PC-9 (cell line): ENCODE measurements at regions not wholly inside any gene's neighbourhood (a gene's known extent, or its start where the extent isn't known, plus 50 kb on each side); places are given as distances from the start of the nearest gene placed in this dataset.

ENCODE experiments used
- BruUV-seq: library from RNA; stranded (reverse); fragments of 400-500 nt; replicated peaks from 2 replicates; lab custom pipeline; 2021; lab: Mats Ljungman, UMichigan
- CTCF ChIA-PET: fragments of 300-600 bp; sonication (Branson Sonifier 250); formaldehyde crosslinking; loops from one replicate; lab custom pipeline; 2022; ENCODE audit warnings: antibody characterized with exemption; lab: Charles Lee
- POLR2A ChIA-PET: fragments of 300-600 bp; sonication (Branson Sonifier 250); formaldehyde crosslinking; loops from one replicate; lab custom pipeline; 2022; ENCODE audit warnings: antibody characterized with exemption; ENCODE audit not compliant: unreplicated experiment; lab: Charles Lee
- DNase-seq, 2 experiments: peaks; one replicate each; pipeline versions ENCODE4 v3.0.0 to v3.0.0-alpha.2; 2015 to 2022; ENCODE audit warnings: mixed read lengths in 1 of 2
- H2AFZ ChIP-seq: fragments of 200-600 bp; sonication (generic); 2 replicates; pipeline ENCODE4 v1.8.1; 2017; ENCODE audit warnings: antibody characterized with exemption
- H3F3A ChIP-seq: fragments of 200-600 bp; sonication (generic); 2 replicates; pipeline ENCODE4 v1.8.1; 2017; ENCODE audit warnings: antibody characterized with exemption, mild to moderate bottlenecking, low read depth; ENCODE audit not compliant: insufficient read depth
- H3K27ac ChIP-seq: fragments of 200-600 bp; sonication (generic); 2 replicates; pipeline ENCODE4 v1.6.1; 2016; ENCODE audit warnings: mixed run types
- H3K27me3 ChIP-seq: fragments of 200-600 bp; sonication (generic); 2 replicates; pipeline ENCODE4 v1.6.1; 2016; ENCODE audit warnings: low read depth, mixed run types; ENCODE audit not compliant: insufficient read depth
- H3K36me3 ChIP-seq: fragments of 200-600 bp; sonication (generic); 2 replicates; pipeline ENCODE4 v1.6.1; 2016; ENCODE audit warnings: low read depth, mixed run types
- H3K4me1 ChIP-seq: fragments of 200-600 bp; sonication (generic); replicated peaks from 2 replicates; pipeline ENCODE4 v1.6.1; 2016; ENCODE audit warnings: mixed run types; ENCODE audit not compliant: insufficient read depth
- H3K4me2 ChIP-seq: fragments of 200-600 bp; sonication (generic); 2 replicates; pipeline ENCODE4 v1.6.1; 2017; ENCODE audit warnings: mixed run types
- H3K4me3 ChIP-seq: fragments of 200-600 bp; sonication (generic); 2 replicates; pipeline ENCODE4 v1.6.1; 2016; ENCODE audit warnings: mixed run types
- H3K79me2 ChIP-seq: fragments of 200-600 bp; sonication (generic); 2 replicates; pipeline ENCODE4 v1.6.1; 2017; ENCODE audit warnings: low read depth, mixed run types
- H3K9me2 ChIP-seq: fragments of 200-600 bp; sonication (generic); 2 replicates; pipeline ENCODE4 v1.8.1; 2017; ENCODE audit warnings: mild to moderate bottlenecking; ENCODE audit not compliant: insufficient read depth
- H3K9me3 ChIP-seq: fragments of 200-600 bp; sonication (generic); 2 replicates; pipeline ENCODE4 v1.8.1; 2016; ENCODE audit warnings: low read depth; ENCODE audit not compliant: insufficient read depth
- H4K20me1 ChIP-seq: fragments of 200-600 bp; sonication (generic); 2 replicates; pipeline ENCODE4 v1.8.1; 2017; ENCODE audit not compliant: insufficient read depth
- CTCF ChIP-seq: fragments of 200-600 bp; sonication (generic); conservative IDR thresholded peaks from 2 replicates; pipeline ENCODE4 v1.6.1; 2017; ENCODE audit warnings: mixed run types, antibody characterized with exemption, mild to moderate bottlenecking, moderate library complexity
- EZH2 ChIP-seq: fragments of 200-600 bp; sonication (generic); IDR thresholded peaks from 2 replicates; pipeline ENCODE4 v1.8.0; 2017; ENCODE audit warnings: antibody characterized with exemption, low read depth
- intact Hi-C: fragments of 100-400 bp; cut with micrococcal nuclease; formaldehyde crosslinking; loops from one replicate; pipeline ENCODE4 v1.10.0; 2022; ENCODE audit not compliant: unreplicated experiment

DNA sequence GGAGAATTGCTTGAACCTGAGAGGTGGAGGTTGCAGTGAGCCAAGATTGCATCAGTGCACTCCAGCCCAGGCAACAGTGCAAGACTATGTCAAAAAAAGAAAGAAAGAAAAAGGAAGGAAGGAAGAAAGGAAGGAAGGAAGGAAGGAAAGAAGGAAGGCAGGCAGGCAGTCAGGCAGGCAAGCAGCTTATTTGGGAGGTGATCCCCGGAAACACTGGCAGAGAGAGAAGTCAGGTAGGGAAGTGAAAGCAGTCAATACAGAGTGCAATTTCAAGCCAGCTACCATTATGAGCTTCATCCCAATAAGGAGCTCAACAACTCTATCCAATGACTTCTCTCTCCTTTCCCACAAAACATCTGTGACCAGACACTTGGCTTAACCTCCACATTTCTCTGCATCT, 83.0 kb upstream of the TBC1D3K start:
- ChIA-PET POLR2A (no interaction called here), CTCF (no interaction called here)
- H3K9me2 ChIP-seq, result no peaks in the 10 kb centered on the region
- no peak for DNase-seq
- no TSS peak for BruUV-seq
- peaks cover 16% of the 10 kb centered on the region; the same call in 1 of the 2 replicates for H3K27me3 ChIP-seq
- H2AFZ ChIP-seq, result no peak overlapping the region
- no peak overlapping the region for H3K27ac ChIP-seq
- H3K36me3 ChIP-seq, result no peaks in the 10 kb centered on the region
- H4K20me1 ChIP-seq, result no peaks in the 10 kb centered on the region
- intact Hi-C loops, result no loop called here
- H3K79me2 ChIP-seq, result no peaks in the 10 kb centered on the region
- H3K4me1 ChIP-seq, result no peaks in the 10 kb centered on the region
- H3F3A ChIP-seq, result no peaks in the 10 kb centered on the region
- TF ChIP-seq CTCF (no peak), EZH2 (no peak)
- H3K4me3 ChIP-seq, result no peak overlapping the region
- H3K4me2 ChIP-seq, result no peak overlapping the region
- no peaks in the 10 kb centered on the region for H3K9me3 ChIP-seq

DNA sequence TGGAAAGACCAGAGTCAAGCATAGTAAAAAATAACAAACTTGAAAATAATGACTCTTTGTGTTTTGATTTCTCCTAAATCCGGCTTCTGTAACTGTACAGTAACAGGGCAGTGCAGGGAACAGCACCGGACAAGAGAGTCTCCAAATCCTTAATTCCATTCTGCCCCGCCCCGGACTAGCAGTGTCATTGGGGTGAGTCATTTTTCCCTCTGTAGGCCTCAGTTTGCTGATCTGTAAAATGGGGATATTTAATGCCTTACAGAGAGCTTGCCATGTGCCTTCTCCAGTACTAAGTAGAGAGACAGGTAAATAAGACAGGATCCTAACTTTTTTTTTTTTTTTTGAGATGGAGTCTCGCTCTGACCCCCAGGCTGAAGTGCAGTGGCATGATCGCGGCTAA, 83.6 kb upstream of the TBC1D3K start:
- Histone ChIP-seq H3K4me2 (no peak overlapping the region), H4K20me1 (no peaks in the 10 kb centered on the region), H3K4me1 (no peaks in the 10 kb centered on the region), H2AFZ (no peak overlapping the region), H3K27ac (no peak overlapping the region), H3K4me3 (no peak overlapping the region), H3K79me2 (no peaks in the 10 kb centered on the region), H3K9me2 (no peaks in the 10 kb centered on the region), H3K27me3 (peaks cover 21% of the 10 kb centered on the region; the same call in 1 of the 2 replicates), H3K36me3 (no peaks in the 10 kb centered on the region), H3F3A (no peaks in the 10 kb centered on the region), H3K9me3 (no peaks in the 10 kb centered on the region)
- POLR2A ChIA-PET, result no interaction called here
- intact Hi-C loops, result no loop called here
- no TSS peak for BruUV-seq
- no peak for DNase-seq
- no peak for TF ChIP-seq EZH2
- no peak for TF ChIP-seq CTCF
- CTCF ChIA-PET, result no interaction called here

- no peak for DNase-seq
- POLR2A ChIA-PET, result no interaction called here
- no peak overlapping the region for H3K27ac ChIP-seq
These were observed 84.8 kb upstream of the TBC1D3K start for GRCh38 chr17:37839196-37839978.

More at GRCh38 chr17:37839196-37839978, 84.8 kb upstream of the TBC1D3K start:
- BruUV-seq, result no TSS peak
- H3F3A ChIP-seq, result no peaks in the 10 kb centered on the region
- no peak overlapping the region for H3K4me2 ChIP-seq
- H3K79me2 ChIP-seq, result no peaks in the 10 kb centered on the region
- H3K4me3 ChIP-seq, result no peak overlapping the region
- no peaks in the 10 kb centered on the region for H3K9me2 ChIP-seq
- H3K9me3 ChIP-seq, result no peaks in the 10 kb centered on the region
- no peaks in the 10 kb centered on the region for H3K4me1 ChIP-seq
- TF ChIP-seq EZH2, result no peak
- no peak for TF ChIP-seq CTCF
- no peaks in the 10 kb centered on the region for H4K20me1 ChIP-seq
- H3K36me3 ChIP-seq, result no peaks in the 10 kb centered on the region
- intact Hi-C loops, result no loop called here
- H2AFZ ChIP-seq, result no peak overlapping the region
- H3K27me3 ChIP-seq, result peaks cover 24% of the 10 kb centered on the region; the same call in 1 of the 2 replicates
- CTCF ChIA-PET, result no interaction called here
